Inflammatory macrophage treated with lipopolysaccharide for 4 hours (primary cell): ENCODE measurements at regions not wholly inside any gene's neighbourhood (a gene's known extent, or its start where the extent isn't known, plus 50 kb on each side); places are given as distances from the start of the nearest gene placed in this dataset.

ENCODE experiments used
- DNase-seq: peaks from one replicate; pipeline ENCODE4 v3.0.0-alpha.2; 2020

DNA sequence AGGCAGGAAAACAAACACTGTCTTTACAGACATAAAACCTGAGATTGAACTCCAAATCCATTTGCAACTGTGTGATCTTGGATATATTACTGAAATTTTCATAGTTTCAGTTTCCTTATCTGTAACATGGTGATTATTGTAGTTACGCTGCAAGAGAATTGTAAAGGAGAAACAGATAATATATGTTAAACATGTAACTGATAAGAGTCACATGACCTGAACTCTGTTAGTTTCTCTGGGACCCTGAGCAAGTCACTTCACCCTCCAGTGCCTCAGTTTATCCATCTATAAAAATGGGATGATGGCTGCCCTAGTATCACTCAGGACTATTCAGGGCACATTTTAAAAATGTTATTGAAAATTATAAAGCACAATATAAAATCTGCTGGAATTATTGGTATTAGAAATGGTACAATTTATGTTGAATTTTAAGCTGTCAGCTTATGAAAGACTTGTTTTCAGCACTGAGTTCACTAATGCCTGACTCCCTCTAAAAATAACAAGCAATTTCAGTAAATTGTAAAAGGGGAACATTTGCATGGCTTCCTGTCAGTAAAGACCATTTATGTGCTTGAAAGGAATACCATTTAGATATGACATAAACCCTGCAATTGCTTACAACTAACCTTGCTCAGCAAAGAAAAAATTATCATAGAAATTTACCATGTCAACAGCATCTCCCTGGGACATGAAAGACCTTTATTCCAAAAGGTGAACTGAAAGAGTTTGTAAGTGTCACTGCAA, 393.5 kb downstream of the RAD51AP2 start:
- DNase-seq = no peak

GRCh38 chr2:17122887-17123501, 395.2 kb downstream of the RAD51AP2 start:
- peak; percentile 0 for DNase-seq

DNA sequence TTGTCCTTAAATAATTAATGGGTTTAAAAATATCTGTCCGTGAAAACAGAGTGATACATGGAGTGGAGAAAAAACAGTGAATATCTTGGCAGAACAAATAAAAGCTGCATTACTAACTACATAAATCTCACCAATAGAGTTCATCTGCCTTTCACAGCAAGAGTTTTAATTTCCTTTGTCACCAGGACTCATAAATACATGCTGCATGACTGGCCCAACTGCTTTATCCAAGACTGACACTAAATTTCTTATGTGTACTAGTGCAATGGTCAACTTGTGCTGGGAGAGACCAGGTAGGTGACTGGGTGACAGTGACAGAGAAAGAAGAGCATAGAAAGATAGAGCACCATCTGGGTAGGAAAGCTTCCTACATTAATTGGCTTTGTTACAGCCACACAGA, 402.8 kb downstream of the RAD51AP2 start:
- no peak for DNase-seq

GRCh38 chr2:17115042-17115441, 403.2 kb downstream of the RAD51AP2 start:
- DNase-seq = no peak

- DNase-seq = no peak
Observed at GRCh38 chr2:17107871-17108270, 410.4 kb downstream of the RAD51AP2 start.

- DNase-seq = no peak
Observed at GRCh38 chr2:17107151-17107550, 411.1 kb downstream of the RAD51AP2 start.

- no peak for DNase-seq
Observed at GRCh38 chr2:17106418-17106817, 411.8 kb downstream of the RAD51AP2 start.

DNA sequence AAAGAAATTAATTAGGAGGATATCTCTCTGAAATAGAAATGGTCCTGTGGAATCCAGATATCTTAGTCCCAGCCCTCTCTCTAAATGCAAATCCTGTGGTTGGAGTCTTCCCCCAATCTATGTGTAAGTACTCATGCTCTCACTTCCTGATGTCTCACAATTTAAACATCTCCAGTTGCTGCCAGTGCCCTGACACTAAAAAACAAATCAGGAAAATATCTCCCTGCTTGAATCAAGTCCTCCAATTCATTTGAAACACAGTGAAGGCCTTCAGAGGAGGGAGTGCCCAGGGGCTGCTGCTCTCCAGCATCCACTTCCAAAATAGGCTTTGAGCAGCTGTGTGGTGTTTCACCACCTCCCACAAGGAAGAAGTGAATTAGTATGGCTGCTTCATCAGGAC, 413.8 kb downstream of the RAD51AP2 start:
- DNase-seq = peak; percentile 40

DNA sequence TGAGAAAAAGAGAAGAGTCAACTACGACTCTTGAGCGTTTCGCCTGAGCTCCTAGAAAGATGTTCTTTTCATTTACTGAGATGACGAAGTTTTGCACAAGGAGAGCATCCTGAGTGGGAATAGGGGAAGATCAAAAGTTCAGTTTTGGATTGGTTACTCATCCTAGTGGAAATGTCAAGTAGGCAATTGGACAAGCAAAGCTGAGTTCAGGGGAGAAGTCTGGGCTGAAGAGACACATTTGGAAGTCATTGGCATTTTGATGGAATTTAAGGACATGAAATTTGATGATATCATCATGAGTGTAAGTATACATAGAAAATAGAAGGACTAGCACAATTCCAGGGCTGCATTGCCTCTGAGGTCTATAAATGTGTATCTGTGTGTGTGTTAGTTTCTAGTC, 416.6 kb downstream of the RAD51AP2 start:
- DNase-seq = no peak

GRCh38 chr2:17101091-17101490, 417.1 kb downstream of the RAD51AP2 start:
- no peak for DNase-seq

DNA sequence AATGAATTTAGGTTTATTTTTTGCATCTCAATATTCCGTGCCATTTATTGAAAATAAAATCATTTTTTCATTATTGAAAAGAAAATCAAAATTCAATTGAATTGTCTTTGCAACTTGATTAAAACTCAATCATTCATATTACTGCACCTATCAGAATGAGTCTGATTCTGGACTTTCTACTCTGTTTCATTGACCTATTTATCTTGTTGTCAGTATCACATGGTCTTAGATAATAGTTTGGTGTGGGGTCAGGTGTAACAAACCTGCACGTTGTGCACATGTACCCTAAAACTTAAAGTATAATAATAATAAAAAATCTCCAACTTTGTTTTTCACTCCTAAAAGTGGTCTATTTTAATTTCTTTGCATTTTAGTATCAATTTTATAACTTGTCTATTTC, 422.9 kb downstream of the RAD51AP2 start:
- DNase-seq = no peak

DNA sequence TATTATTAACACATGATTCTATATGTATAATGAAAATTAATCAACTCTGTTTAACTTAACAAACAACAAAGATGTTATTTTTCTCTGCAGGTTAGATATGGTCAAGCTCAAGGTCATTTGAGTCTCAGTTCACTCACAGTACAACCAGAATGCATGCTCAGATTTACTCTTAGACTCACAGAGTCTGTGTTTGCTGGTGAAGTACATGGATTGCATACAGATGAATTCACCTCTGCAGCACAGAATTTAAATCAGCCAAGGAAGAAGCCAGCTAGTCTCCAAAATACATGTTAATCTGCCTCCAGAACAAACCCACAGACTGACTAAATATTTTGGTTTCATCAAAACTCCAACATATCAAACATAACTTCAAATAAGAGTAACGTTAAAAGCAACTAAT, 424.5 kb downstream of the RAD51AP2 start:
- no peak for DNase-seq

DNA sequence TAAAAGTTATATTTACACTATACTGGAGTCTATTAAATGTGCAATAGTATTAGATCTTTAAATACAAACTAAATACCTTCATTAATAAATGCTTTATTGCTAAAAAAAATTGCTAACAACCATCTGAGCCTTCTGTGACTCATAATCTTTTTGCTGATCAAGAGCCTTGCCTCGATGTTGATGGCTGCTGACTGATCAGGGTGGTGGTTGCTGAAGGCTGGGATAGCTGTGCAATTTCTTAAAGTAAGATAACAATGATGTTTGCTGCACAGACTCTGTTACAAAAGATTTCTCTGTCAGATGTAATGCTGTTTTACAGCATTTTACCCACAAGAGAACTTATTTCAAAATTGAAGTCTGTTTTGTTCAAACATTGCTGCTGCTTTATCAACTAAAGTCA, 421.4 kb upstream of the CYRIA start:
- DNase-seq = no peak

GRCh38 chr2:17085546-17086202, 420.0 kb upstream of the CYRIA start:
- no peak for DNase-seq

DNA sequence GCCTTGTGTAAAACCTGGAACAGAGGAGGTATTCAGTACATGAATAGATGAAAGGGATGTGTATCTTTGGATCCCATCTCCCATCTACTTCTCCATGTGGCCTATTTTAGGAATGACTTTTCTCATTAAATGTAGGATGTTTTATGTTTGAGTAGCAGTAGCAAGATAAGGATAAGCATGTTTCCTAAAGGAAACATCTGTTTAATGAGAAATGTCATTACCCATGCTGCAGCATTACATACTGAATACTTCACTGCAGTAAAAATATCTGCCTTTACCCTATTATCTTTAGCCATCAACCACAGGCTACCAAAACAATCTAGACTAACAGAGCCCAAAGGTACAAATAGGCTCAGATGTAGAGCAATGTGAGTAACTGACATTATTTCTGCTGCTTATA, 419.2 kb upstream of the CYRIA start:
- DNase-seq = no peak

DNA sequence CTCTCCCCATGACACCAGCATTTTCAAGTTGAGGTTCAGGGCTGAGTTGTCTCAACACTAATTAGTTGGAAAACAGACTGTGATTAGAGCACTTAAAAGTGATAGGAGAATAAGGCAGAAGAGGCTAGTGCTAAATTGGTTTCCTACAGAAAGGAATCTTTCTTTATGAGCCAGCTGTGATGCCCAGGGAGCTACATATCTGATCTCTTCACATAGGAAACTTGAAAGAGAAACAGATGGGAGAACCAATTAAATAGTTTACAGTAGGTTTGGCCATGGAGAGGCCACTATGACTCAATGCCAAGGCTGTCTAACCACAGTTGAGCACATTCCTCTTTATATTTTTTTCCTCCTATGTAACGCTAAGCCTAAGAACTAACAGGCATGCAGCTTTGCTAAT, 418.3 kb upstream of the CYRIA start:
- no peak for DNase-seq

DNA sequence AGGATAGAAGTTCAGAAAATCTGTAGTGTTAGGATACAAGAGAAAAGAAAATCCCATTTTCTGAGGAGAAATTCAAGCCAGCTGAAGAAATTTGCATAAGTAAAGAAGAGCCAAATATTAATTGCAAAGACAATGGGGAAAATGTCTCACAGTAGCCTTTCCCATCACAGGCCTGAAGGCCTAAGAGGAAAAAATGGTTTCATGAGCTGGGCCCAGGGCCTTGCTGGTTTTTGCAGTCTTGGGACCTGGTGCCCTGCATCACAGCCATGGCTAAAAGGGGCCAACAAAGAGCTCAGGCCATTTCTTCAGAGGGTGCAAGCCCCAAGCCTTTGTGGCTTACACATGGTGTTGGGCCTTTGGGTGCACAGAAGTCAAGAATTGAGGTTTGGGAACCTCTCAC, 413.6 kb upstream of the CYRIA start:
- no peak for DNase-seq

GRCh38 chr2:17076533-17076932, 410.9 kb upstream of the CYRIA start:
- DNase-seq = no peak

GRCh38 chr2:17070711-17071110, 405.1 kb upstream of the CYRIA start:
- no peak for DNase-seq

GRCh38 chr2:17069564-17069963, 403.9 kb upstream of the CYRIA start:
- no peak for DNase-seq

- DNase-seq = no peak
Observed at GRCh38 chr2:17068021-17068420, 402.4 kb upstream of the CYRIA start.

DNA sequence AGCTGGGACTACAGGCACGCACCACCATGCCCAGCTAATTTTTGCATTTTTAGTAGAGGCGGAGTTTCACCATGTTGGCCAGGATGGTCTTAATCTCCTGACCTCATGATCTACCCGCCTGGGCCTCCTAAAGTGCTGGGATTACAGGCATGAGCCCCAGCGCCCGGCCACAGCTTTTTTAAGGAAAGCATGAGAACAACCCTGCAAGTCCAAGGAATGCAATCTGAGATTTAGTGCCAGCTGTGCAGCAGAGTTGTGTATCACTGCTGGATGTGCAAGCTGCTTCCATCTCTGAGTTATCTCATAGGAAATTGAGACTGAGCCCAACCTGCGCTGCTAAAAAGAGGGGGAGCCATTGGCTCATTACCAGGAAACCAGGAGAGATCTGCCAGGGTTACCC, 399.9 kb upstream of the CYRIA start:
- no peak for DNase-seq

GRCh38 chr2:17061028-17061427, 395.4 kb upstream of the CYRIA start:
- no peak for DNase-seq

GRCh38 chr2:17059458-17059857, 393.8 kb upstream of the CYRIA start:
- no peak for DNase-seq
